ENCODE measurements at regions not wholly inside any gene's neighbourhood (a gene's known extent, or its start where the extent isn't known, plus 50 kb on each side); places are given as distances from the start of the nearest gene placed in this dataset.

GRCh38 chr20:50242548-50242862, 51.9 kb downstream of the CEBPB start:
- DNase-seq (ENCODE audit: low read depth in 3 of 3): no peak

GRCh38 chr20:50242863-50243609, 52.4 kb downstream of the CEBPB start:
- DNase-seq (ENCODE audit: low read depth in 3 of 3): no peak

- no peak for DNase-seq (ENCODE audit: low read depth in 3 of 3)
Measured at GRCh38 chr20:50243610-50244351, 53.2 kb downstream of the CEBPB start.

GRCh38 chr20:50244352-50245149, 53.9 kb downstream of the CEBPB start:
- no peak for DNase-seq (ENCODE audit: low read depth in 3 of 3)

GRCh38 chr20:50245498-50246366, 55.1 kb downstream of the CEBPB start:
- DNase-seq (ENCODE audit: low read depth in 3 of 3): no peak

GRCh38 chr20:50246367-50247195, 56.0 kb downstream of the CEBPB start:
- no peak for DNase-seq (ENCODE audit: low read depth in 3 of 3)

GRCh38 chr20:50247196-50248094, 56.8 kb downstream of the CEBPB start:
- DNase-seq (ENCODE audit: low read depth in 3 of 3): no peak

GRCh38 chr20:50248104-50248641, 57.5 kb downstream of the CEBPB start:
- no peak for DNase-seq (ENCODE audit: low read depth in 3 of 3)

- no peak for DNase-seq (ENCODE audit: low read depth in 3 of 3)
Measured at GRCh38 chr20:50249447-50250388, 59.1 kb downstream of the CEBPB start.

- no peak for DNase-seq (ENCODE audit: low read depth in 3 of 3)
Measured at GRCh38 chr20:50250679-50251382, 60.2 kb downstream of the CEBPB start.

GRCh38 chr20:50251383-50251748, 60.7 kb downstream of the CEBPB start:
- DNase-seq (ENCODE audit: low read depth in 3 of 3): no peak

- DNase-seq (ENCODE audit: low read depth in 3 of 3): no peak
Measured at GRCh38 chr20:50251992-50252511, 61.4 kb downstream of the CEBPB start.

GRCh38 chr20:50252701-50253100, 62.1 kb downstream of the CEBPB start:
- no peak for DNase-seq (ENCODE audit: low read depth in 3 of 3)

- DNase-seq (ENCODE audit: low read depth in 3 of 3): no peak
Measured at GRCh38 chr20:50253101-50253500, 62.5 kb downstream of the CEBPB start.

- DNase-seq (ENCODE audit: low read depth in 3 of 3): no peak
Measured at GRCh38 chr20:50254466-50255079, 63.9 kb downstream of the CEBPB start.

- DNase-seq (ENCODE audit: low read depth in 3 of 3): no peak
Measured at GRCh38 chr20:50256577-50256976, 65.9 kb downstream of the CEBPB start.

- no peak for DNase-seq (ENCODE audit: low read depth in 3 of 3)
Measured at GRCh38 chr20:50257860-50258259, 67.2 kb downstream of the CEBPB start.
